Panc1 (cell line): ENCODE measurements at regions not wholly inside any gene's neighbourhood (a gene's known extent, or its start where the extent isn't known, plus 50 kb on each side); places are given as distances from the start of the nearest gene placed in this dataset.

ENCODE experiments used
- ATAC-seq: fragments of 200-7000 bp; cut with Tn5 transposase; 2 replicates; pipeline ENCODE4 v1.9.1; 2020; ENCODE audit warnings: mild to moderate bottlenecking, moderate library complexity
- BruUV-seq: library from RNA; stranded (reverse); fragments of 400-500 nt; replicated peaks from 2 replicates; lab custom pipeline; 2021; lab: Mats Ljungman, UMichigan
- CTCF ChIA-PET: fragments of 300-600 bp; sonication (Branson Sonifier 250); formaldehyde crosslinking; loops from one replicate; lab custom pipeline; 2022; ENCODE audit warnings: antibody characterized with exemption; lab: Charles Lee
- POLR2A ChIA-PET: fragments of 300-600 bp; sonication (Branson Sonifier 250); formaldehyde crosslinking; loops from one replicate; lab custom pipeline; 2022; ENCODE audit warnings: antibody characterized with exemption; lab: Charles Lee
- DNase-seq: peaks from one replicate; pipeline ENCODE4 v3.0.0-alpha.2; 2010; ENCODE audit warnings: low read depth, low spot score
- H3K27ac ChIP-seq: 2 replicates; pipeline ENCODE4 v1.5.1; 2011; ENCODE audit warnings: mild to moderate bottlenecking, low read length, inconsistent platforms
- H3K27me3 ChIP-seq: fragments of 200-500 bp; sonication (Bioruptor generic); 2 replicates; pipeline ENCODE4 v1.6.0; 2014; ENCODE audit warnings: low read length, inconsistent platforms; ENCODE audit not compliant: control insufficient read depth, insufficient read depth
- H3K36me3 ChIP-seq: fragments of 200-500 bp; sonication (Bioruptor generic); 2 replicates; pipeline ENCODE4 v1.5.1; 2014; ENCODE audit warnings: inconsistent platforms, mild to moderate bottlenecking, low read length, moderate library complexity; ENCODE audit not compliant: control insufficient read depth, insufficient read depth
- H3K4me1 ChIP-seq: 2 replicates; pipeline ENCODE4 v1.5.1; 2011; ENCODE audit warnings: inconsistent platforms, mild to moderate bottlenecking, low read length, moderate library complexity; ENCODE audit not compliant: control insufficient read depth, insufficient read depth
- H3K4me3 ChIP-seq, 2 experiments: 2 replicates each; pipeline ENCODE4 v1.5.1; 2011 to 2012; ENCODE audit warnings: low read depth in 2 of 2, low read length in 2 of 2, mild to moderate bottlenecking in 2 of 2, inconsistent platforms in 1 of 2, moderate library complexity in 1 of 2
- H3K9me3 ChIP-seq: fragments of 200-500 bp; sonication (Bioruptor generic); 2 replicates; pipeline ENCODE4 v1.5.1; 2014; ENCODE audit warnings: low read depth, mild to moderate bottlenecking, inconsistent platforms, low read length, moderate library complexity; ENCODE audit not compliant: control insufficient read depth, insufficient read depth
- CTCF ChIP-seq: fragments of 450-650 bp; IDR thresholded peaks from 2 replicates; pipeline ENCODE4 v1.5.1; 2017; ENCODE audit warnings: mild to moderate bottlenecking
- POLR2AphosphoS5 ChIP-seq: IDR thresholded peaks from 2 replicates; pipeline ENCODE4 v1.6.1; 2012; ENCODE audit warnings: mild to moderate bottlenecking, low read depth, low read length, moderate library complexity
- SIN3A ChIP-seq: IDR thresholded peaks from 2 replicates; pipeline ENCODE4 v1.6.1; 2012; ENCODE audit warnings: low read depth, mild to moderate bottlenecking, low read length, moderate library complexity, borderline replicate concordance; ENCODE audit not compliant: insufficient read depth
- TCF7L2 ChIP-seq: IDR thresholded peaks from 2 replicates; pipeline ENCODE4 v1.6.1; 2011; ENCODE audit warnings: mild to moderate bottlenecking, low read depth, low read length, inconsistent platforms
- in situ Hi-C: cut with HindIII; loops from 2 replicates; pipeline ENCODE4 v1.10.0; 2016; ENCODE audit warnings: low sequenced_read_pairs, low pct_unique_long_range_greater_than_20kb
- intact Hi-C: fragments of 100-400 bp; cut with micrococcal nuclease; formaldehyde crosslinking; loops from one replicate; pipeline ENCODE4 v1.10.0; 2022; ENCODE audit not compliant: unreplicated experiment
- TF ChIP-seq, protein P1 (sequence below), 2 experiments: IDR thresholded peaks; 2 replicates each; pipeline ENCODE4 v1.6.1; 2011 to 2012; ENCODE audit warnings: low read depth in 2 of 2, control low read depth in 1 of 2, low read length in 1 of 2, mild to moderate bottlenecking in 1 of 2, moderate library complexity in 1 of 2; ENCODE audit not compliant: insufficient read depth in 1 of 2

DNA sequence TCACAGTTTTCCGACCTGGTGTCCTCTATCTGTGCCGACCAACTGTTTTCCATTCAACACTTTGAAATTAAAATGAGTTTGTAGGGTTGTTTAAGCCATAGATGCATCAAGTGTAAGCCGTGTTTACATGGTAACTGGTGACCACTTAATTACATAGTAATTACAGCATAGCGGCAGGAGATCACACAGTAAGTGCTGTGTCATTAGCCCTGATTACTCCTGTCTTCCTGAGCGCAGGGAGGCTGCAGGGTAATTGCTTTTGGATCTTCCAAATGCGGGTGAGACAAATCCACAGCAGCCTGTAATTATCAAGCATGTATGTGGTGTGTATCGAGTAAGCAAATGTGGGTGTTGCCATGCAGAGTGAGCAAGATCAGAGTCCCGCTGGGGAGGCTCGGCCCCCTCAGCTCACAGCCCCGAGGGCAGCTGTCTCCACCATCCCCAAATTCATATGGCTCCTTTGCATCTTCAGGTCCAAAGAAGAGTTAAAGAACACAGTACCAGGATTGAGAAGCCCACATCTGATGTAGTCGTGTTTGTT, 71.5 kb upstream of the HDAC4 start:
- in situ Hi-C loops: no loop called here
- Histone ChIP-seq H3K9me3 (no peaks in the 10 kb centered on the region), H3K36me3 (no peaks in the 10 kb centered on the region), H3K27ac (no peak overlapping the region), H3K4me3 (no peak overlapping the region), H3K4me1 (no peaks in the 10 kb centered on the region), H3K27me3 (peaks cover 4% of the 10 kb centered on the region)
- TF ChIP-seq CTCF (no peak), SIN3A (no peak), TCF7L2 (no peak), POLR2AphosphoS5 (no peak)
- TF ChIP-seq, protein P1, sequence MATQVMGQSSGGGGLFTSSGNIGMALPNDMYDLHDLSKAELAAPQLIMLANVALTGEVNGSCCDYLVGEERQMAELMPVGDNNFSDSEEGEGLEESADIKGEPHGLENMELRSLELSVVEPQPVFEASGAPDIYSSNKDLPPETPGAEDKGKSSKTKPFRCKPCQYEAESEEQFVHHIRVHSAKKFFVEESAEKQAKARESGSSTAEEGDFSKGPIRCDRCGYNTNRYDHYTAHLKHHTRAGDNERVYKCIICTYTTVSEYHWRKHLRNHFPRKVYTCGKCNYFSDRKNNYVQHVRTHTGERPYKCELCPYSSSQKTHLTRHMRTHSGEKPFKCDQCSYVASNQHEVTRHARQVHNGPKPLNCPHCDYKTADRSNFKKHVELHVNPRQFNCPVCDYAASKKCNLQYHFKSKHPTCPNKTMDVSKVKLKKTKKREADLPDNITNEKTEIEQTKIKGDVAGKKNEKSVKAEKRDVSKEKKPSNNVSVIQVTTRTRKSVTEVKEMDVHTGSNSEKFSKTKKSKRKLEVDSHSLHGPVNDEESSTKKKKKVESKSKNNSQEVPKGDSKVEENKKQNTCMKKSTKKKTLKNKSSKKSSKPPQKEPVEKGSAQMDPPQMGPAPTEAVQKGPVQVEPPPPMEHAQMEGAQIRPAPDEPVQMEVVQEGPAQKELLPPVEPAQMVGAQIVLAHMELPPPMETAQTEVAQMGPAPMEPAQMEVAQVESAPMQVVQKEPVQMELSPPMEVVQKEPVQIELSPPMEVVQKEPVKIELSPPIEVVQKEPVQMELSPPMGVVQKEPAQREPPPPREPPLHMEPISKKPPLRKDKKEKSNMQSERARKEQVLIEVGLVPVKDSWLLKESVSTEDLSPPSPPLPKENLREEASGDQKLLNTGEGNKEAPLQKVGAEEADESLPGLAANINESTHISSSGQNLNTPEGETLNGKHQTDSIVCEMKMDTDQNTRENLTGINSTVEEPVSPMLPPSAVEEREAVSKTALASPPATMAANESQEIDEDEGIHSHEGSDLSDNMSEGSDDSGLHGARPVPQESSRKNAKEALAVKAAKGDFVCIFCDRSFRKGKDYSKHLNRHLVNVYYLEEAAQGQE (IDR thresholded peaks at IDR 0.05; ENCODE audit: insufficient read depth in 1 of 2, low read depth in 2 of 2, low read length in 1 of 2): no peak
- no peak for ATAC-seq
- no TSS peak for BruUV-seq
- ChIA-PET POLR2A (no interaction called here), CTCF (no interaction called here)
- no peak for DNase-seq
- intact Hi-C loops: no loop called here

- H3K4me3 ChIP-seq: no peak overlapping the region
- H3K4me1 ChIP-seq: no peaks in the 10 kb centered on the region
- H3K36me3 ChIP-seq: no peaks in the 10 kb centered on the region
- H3K27me3 ChIP-seq: peaks cover 4% of the 10 kb centered on the region
- no peak for DNase-seq
- POLR2A ChIA-PET: no interaction called here
- in situ Hi-C loops (no loop called here), intact Hi-C loops (no loop called here)
- no TSS peak for BruUV-seq
- CTCF ChIA-PET: no interaction called here
- no peaks in the 10 kb centered on the region for H3K9me3 ChIP-seq
- TF ChIP-seq CTCF: no peak
- TF ChIP-seq POLR2AphosphoS5: no peak
- TF ChIP-seq SIN3A: no peak
- no peak for TF ChIP-seq TCF7L2
- TF ChIP-seq, protein P1 (IDR thresholded peaks at IDR 0.05; ENCODE audit: insufficient read depth in 1 of 2, low read depth in 2 of 2, low read length in 1 of 2): no peak
- no peak overlapping the region for H3K27ac ChIP-seq
- ATAC-seq: no peak
Observed at GRCh38 chr2:239471011-239471792, 70.4 kb upstream of the HDAC4 start.
